GM18907 (cell line): ENCODE measurements at regions not wholly inside any gene's neighbourhood (a gene's known extent, or its start where the extent isn't known, plus 50 kb on each side); places are given as distances from the start of the nearest gene placed in this dataset.

Experiments used
- ATAC-seq: cut with Tn5 transposase; IDR thresholded peaks from one replicate; pipeline ENCODE4 v1.9.1; 2021; ENCODE audit warnings: mild to moderate bottlenecking, moderate library complexity; ENCODE audit not compliant: unreplicated experiment

DNA sequence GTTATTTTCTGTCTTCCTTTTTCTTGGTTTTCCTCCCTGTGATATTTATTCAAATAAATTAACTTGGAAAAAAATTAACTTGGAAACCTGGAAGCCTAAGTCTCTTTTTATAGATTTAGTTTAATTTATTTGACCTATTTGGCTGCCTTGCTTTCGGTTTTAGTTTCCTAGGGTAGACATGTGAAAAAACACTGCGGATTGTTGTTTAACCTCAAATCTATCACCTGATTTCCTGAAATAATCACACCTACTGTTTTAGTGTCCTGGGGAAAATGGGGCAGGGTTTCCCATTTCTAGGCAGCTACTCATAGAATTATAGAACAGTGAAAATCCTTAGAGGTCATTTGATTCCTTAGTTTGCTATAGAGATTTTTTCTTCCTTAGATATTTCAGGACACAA, 412.4 kb downstream of the PCDH17 start:
- ATAC-seq: no peak

GRCh38 chr13:58048670-58049069, 417.1 kb downstream of the PCDH17 start:
- no peak for ATAC-seq

DNA sequence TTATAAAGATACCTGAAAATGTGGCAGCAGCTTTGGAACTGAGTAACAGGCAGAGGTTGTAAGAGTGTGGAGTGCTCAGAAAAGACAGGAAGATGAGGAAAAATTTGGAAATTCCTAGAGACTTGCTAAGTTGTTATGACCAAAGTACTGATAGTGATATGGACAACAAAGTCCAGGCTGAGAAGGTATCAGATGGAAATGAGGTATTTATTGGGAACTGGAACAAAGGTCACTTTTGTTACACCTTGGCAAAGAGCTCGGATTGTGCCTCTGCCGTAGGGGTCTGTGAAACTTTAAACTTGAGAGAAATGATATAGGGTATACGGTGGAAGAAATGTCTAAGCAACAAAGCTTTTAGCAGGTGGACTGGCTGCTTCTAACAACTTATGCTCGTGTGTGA, 419.9 kb downstream of the PCDH17 start:
- ATAC-seq: no peak

DNA sequence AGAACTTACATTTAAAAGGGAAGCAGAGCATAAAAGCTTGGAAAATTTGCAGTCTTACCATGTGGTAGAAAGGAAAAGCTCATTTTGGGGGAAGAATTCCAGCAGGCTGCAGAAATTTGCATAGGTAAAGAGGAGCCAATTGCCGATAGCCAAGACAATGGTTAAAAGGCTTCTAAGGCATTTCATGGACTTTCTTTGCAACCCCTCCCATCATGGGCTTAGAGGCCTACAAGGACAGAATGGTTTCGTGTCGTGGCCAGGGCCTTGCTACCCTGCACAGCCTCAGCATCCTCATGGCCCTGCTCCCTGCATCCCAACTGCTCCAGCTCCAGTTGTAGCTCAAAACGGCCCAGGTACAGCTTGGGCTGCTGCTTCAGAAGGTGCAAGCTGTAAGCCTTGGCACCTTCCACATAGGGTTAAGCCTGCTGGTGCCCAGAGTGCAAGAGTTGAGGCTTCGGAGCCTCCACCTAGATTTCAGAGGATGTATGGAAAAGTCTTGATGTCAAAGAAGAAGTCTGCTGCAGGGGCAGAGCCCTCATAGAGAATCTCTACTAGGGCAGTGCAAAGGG, 420.3 kb downstream of the PCDH17 start:
- ATAC-seq: no peak

- no peak for ATAC-seq
These were observed 424.9 kb downstream of the PCDH17 start for GRCh38 chr13:58056426-58056825.

DNA sequence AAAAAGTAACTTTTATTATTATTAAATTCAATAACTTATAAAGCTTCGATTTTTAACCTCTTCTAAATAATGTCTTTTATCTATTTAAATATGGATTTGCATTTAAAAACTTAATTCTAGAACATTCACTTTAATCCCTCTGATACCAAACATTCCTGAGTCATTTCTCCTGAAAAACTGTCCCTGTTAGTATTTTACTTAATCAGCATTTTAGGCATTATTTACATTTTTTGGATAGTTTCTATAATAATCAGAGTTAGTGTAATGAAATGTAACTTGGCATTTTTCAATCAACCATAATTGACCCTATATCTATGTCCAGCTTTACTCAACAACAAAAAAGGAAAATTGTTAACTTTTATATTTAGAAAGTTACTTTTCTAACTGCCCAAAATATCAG, 428.1 kb downstream of the PCDH17 start:
- no peak for ATAC-seq

DNA sequence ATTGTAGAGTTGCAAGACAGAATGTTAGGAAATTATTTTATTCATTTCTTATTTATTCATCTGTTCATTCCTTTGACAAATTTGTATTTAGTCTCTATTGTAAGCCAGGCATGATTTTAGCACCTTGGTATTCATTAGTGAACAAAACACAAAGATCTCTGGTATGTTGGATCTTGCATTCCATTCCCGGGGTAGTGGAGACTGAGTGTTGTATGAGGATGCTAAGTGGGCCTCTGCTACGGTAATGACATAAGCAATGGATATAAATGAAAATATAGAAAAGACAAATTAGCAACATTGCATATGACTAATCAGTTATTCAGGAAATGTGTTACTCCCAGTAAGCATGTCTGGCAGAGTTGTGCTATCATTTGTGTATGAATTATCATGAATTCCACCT, 449.3 kb downstream of the PCDH17 start:
- no peak for ATAC-seq

DNA sequence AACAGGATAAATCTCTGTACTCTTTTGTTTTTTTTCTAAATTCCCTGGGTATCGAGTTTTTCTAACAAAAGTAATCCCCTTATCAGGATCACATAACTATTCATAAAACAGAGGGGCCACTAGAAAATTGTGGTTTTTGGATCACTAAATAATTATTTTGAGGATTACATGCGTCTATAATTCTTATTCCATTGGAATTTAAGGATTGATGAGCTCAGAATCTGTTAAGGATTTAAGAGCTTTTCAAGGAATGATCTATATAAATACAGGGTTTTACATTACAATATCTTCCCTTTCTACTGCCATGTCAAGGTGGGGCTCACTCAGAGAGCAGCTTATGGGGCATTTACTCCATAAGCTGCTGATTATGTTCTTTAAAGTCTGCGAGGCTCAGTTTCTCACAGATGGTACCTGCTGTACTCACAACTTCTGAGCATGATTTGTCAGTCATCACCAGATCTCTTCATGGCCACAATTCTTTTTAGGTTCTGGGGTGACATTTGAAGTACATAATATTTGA, 449.8 kb downstream of the PCDH17 start:
- ATAC-seq: no peak

- ATAC-seq: no peak
These were observed 451.5 kb downstream of the PCDH17 start for GRCh38 chr13:58083064-58083463.

- no peak for ATAC-seq
These were observed 453.7 kb downstream of the PCDH17 start for GRCh38 chr13:58085274-58085673.

GRCh38 chr13:58085819-58086218, 454.3 kb downstream of the PCDH17 start:
- no peak for ATAC-seq

GRCh38 chr13:58087566-58087965, 456.0 kb downstream of the PCDH17 start:
- ATAC-seq: no peak

- no peak for ATAC-seq
These were observed 461.9 kb downstream of the PCDH17 start for GRCh38 chr13:58093394-58093793.

DNA sequence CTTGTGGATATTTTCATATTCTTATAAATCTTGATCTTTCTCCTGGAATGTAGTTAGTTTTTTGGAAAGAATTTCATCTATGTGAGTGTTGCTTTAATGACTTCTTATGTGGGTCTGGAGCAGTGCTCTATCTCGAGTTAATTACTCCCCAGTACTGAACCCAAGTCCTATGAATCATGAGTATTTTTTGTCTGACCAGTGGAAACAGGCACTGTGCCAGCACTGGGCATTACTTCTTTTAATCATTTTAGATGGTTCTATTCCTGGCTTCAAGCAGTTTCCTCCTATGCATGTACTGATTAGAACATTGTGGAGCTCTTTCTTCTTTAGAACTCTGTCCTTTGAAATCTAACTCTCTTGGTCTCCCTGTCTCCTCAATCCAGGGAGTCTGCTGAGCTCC, 466.3 kb downstream of the PCDH17 start:
- no peak for ATAC-seq

DNA sequence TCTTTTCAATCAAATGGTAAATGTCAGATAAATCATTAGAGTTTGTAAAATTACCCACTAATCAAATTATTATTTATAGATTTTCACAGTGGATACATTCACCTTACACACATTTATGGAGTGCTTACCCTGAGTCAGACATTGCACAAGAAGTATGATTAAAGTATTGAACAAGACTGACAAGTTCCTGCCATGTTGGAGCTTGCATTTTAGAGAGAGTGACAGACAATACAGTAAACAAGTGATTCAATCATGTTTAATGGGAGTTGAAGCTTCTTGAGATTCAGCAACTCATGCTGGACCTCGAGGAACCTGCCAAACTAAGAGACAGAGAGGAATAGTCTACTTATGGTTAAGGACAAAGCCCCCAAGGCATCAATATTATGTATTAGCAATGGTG, 487.8 kb downstream of the PCDH17 start:
- ATAC-seq: no peak

DNA sequence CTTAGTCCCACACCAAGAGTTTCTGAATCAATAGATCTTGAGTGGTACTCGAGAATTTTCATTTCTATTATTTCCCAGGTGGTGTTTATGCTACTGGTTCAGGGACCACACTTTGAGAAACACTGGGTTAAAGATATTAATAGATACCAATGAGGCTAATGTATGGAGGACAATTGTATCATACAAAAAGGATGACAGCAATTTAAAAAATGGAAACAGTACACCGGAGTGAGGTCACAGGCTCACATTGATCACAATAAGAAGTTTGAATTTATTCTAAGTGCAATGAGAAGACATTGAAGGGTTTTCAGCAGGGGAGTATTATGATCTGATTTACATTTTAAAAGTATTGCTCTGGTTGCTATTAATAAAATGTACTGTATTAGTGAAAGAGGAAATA, 488.3 kb downstream of the PCDH17 start:
- no peak for ATAC-seq

DNA sequence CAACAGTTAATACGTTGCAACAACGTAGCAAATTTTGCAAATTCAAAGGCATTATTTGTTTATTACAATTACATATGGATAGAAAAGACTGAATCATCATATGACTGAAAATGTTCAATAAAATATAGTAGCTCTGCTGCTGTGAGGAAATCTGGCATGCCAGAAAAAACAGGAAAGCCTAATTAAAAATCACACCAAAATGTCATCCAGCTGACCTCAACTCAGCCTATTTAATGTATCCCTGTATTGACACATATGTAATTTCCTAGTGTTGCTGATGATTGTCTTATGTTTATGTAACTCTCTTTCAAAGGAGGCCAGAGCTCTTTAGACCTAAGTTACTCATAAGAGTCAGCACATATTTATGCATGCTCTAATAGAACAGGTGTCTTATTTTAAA, 495.0 kb downstream of the PCDH17 start:
- no peak for ATAC-seq

GRCh38 chr13:58134012-58134411, 502.5 kb downstream of the PCDH17 start:
- ATAC-seq: no peak

DNA sequence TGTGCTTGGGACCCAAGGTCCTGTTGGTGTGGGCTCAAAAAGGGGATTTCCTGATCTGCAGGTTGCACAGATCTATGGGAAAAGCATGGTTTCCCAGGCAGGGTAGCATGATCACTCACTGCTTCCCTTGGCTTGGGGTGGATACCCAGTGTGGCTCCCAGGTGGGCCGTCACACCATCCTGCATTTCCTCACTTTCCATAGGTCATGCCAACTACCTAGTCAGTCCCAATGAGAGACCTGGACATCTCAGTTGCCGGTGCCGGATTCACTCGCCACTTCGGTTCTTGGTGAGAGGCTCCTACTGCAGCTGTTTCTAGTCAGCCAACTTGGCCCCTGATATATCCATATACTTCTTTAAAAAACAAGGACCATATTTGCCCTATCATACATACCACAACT, 503.0 kb downstream of the PCDH17 start:
- ATAC-seq: no peak

DNA sequence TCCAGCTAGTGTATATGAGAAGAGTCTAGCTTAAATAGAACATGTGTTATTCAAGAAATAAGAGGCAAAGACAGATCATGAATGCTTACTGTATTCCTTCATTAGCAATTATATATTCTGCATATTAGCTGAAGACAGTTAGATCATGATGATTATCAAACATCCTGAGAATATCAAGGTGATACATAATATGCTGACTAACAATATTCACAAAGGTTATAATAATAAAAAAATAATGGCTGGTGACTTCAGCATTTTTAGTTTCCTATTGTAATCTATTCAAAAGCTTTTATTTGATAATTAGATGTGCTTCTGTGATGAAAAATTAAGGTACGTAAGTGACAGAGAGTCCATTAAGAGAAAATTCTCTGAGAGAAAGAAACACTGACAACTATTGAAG, 511.4 kb downstream of the PCDH17 start:
- no peak for ATAC-seq

DNA sequence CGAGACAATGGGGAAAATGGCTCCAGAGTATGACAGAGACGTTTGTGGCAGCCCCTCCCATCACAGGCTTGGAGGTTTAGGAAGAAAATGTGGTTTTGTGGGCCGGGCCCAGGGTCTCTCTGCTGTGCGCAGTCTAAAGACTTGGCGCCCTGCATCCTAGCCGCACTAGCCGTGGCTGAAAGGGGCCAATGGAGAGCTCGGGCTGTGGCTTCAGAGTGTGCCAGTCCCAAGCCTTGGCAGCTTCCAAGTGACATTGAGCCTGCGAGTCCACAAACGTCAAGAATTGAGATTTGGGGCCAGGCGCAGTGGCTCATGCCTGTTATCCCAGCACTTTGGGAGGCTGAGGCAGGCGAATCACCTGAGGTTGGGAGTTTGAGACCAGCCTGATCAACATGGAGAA, 513.1 kb downstream of the PCDH17 start:
- no peak for ATAC-seq

GRCh38 chr13:58151452-58151851, 519.9 kb downstream of the PCDH17 start:
- ATAC-seq: no peak

GRCh38 chr13:58160980-58161379, 529.4 kb downstream of the PCDH17 start:
- ATAC-seq: no peak
